Activated naive CD8-positive, alpha-beta T cell (primary cell): ENCODE measurements at regions not wholly inside any gene's neighbourhood (a gene's known extent, or its start where the extent isn't known, plus 50 kb on each side); places are given as distances from the start of the nearest gene placed in this dataset.
"Not testable (repeated sequence)": the region's sequence is repeated elsewhere in the genome, so short reads cannot be mapped to it uniquely, and the experiment has no call there.

Experiments
- H3K27ac Mint-ChIP-seq: one replicate; pipeline ENCODE4 v1.8.0; 2021; ENCODE audit warnings: mixed read lengths
- H3K27me3 Mint-ChIP-seq: one replicate; pipeline ENCODE4 v1.8.0; 2021; ENCODE audit warnings: mixed read lengths
- H3K36me3 Mint-ChIP-seq: one replicate; pipeline ENCODE4 v1.8.0; 2021; ENCODE audit warnings: mixed read lengths
- H3K4me1 Mint-ChIP-seq: one replicate; pipeline ENCODE4 v1.8.0; 2021; ENCODE audit warnings: low read depth, mixed read lengths
- H3K4me3 Mint-ChIP-seq: one replicate; pipeline ENCODE4 v1.8.0; 2021; ENCODE audit warnings: mild to moderate bottlenecking, mixed read lengths
- H3K9me3 Mint-ChIP-seq: one replicate; pipeline ENCODE4 v1.8.0; 2021; ENCODE audit warnings: low read depth, mixed read lengths

GRCh38 chr15:20148679-20149078 lies 392.9 kb downstream of the GOLGA6L6 start:
- not testable (repeated sequence) for H3K27ac Mint-ChIP-seq, H3K9me3 Mint-ChIP-seq, H3K27me3 Mint-ChIP-seq, H3K4me3 Mint-ChIP-seq, H3K36me3 Mint-ChIP-seq, H3K4me1 Mint-ChIP-seq

GRCh38 chr15:20148008-20148407 lies 393.6 kb downstream of the GOLGA6L6 start:
- H3K36me3 Mint-ChIP-seq, H3K9me3 Mint-ChIP-seq, H3K27ac Mint-ChIP-seq, H3K4me3 Mint-ChIP-seq, H3K27me3 Mint-ChIP-seq, H3K4me1 Mint-ChIP-seq: not testable (repeated sequence)

DNA sequence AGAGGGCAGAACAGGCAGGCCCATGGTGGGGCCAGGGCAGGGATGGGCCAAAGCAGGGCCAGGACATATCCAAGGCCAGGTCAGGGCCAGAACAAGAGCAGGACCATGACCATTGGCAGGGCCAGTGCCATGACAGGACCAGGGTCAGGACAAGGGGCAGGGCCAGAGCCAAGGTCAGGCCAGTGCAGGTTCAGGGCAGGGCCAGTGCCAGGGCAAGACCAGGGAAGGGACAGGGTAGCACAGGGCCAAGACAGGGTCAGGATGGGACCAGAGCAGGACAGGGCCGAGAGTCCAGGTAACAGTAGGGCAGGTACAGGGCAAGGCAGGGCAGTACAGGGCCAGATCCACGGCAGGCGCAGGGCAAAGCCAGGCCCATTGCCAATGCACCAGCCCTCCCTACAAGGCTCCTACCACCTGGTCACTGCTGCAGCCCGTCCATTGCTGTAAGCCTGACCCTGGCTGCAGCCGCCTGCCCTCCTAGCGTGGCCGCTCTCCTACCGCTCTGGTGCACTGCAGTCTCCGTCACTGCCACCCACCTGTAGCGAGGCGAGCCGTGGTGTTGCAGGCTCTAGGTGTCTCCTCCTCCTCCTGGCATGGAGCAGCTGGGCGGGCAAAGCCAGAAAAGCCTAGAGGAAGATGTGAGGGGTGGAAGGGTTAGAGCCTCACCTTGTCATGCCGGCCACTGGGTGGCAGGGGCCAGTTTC lies 397.1 kb downstream of the GOLGA6L6 start:
- not testable (repeated sequence) for H3K27ac Mint-ChIP-seq, H3K4me3 Mint-ChIP-seq, H3K9me3 Mint-ChIP-seq, H3K27me3 Mint-ChIP-seq, H3K36me3 Mint-ChIP-seq, H3K4me1 Mint-ChIP-seq

GRCh38 chr15:20142906-20143305 lies 398.7 kb downstream of the GOLGA6L6 start:
- H3K27me3 Mint-ChIP-seq, H3K36me3 Mint-ChIP-seq, H3K9me3 Mint-ChIP-seq, H3K27ac Mint-ChIP-seq, H3K4me3 Mint-ChIP-seq, H3K4me1 Mint-ChIP-seq: not testable (repeated sequence)

DNA sequence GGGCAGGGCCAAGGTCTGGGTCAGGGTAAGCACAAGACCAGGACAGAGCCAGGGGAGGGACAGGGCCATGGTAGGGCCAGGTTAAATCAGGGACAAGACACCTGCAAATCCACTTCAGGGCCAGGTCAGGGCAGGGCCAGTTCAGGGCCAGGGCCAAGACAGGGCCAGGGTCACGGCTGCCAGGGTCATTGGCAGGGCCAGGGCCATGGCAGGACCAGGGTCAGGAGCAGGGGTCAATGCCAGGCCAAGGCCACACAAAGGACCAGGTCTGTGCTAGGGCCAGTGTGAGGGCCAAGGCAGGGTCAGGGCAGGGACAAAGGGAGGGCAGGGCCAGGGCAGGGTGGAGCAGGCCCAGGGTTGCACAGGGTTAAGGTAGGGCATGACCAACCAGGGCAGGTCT lies 399.2 kb downstream of the GOLGA6L6 start:
- not testable (repeated sequence) for H3K4me3 Mint-ChIP-seq, H3K27me3 Mint-ChIP-seq, H3K36me3 Mint-ChIP-seq, H3K4me1 Mint-ChIP-seq, H3K27ac Mint-ChIP-seq, H3K9me3 Mint-ChIP-seq

DNA sequence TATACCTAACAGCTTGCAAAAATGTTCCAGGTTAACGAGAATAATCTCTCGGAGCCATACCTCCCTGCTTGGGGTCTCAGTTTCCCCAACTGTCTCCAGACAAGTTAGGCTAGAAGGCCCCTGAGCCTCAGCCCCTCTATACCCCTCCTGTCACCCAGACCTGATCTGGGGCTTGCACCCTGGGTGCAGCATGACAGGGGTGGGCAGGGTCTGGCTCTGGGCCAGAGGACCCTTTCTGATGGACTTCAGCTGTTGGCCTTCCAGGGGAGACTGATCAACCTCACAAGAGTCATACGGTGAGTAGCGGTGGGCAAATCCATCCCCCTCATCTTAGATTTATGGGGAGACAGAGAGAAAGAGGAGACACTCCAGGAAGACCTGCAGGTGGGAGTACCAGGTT lies 416.9 kb downstream of the GOLGA6L6 start:
- not testable (repeated sequence) for H3K4me3 Mint-ChIP-seq, H3K27me3 Mint-ChIP-seq, H3K36me3 Mint-ChIP-seq, H3K4me1 Mint-ChIP-seq, H3K9me3 Mint-ChIP-seq, H3K27ac Mint-ChIP-seq

DNA sequence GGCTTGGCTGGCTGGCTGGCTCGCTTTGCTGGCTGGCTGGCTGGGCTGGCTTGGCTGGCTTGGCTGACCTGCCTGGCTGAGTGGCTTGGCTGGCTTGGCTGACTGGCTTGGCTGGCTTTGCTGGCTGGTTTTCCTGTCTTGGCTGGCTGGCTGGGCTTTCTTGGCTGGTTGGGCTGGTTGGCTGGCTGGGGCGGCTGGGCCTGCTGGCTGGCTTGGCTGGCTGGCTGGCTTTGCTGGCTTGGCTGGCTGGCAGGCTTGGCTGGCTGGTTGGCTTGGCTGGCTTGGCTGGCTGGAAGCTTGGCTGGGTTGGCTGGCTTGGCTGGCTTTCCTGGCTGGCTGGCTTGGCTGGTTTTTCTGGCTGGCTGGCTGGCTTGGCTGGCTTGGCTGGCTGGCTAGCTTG lies 435.6 kb downstream of the GOLGA6L6 start:
- Mint-ChIP-seq H3K4me3 (no peak overlapping the region), H3K36me3 (no peaks in the 10 kb centered on the region), H3K9me3 (no peaks in the 10 kb centered on the region), H3K4me1 (no peaks in the 10 kb centered on the region), H3K27me3 (no peaks in the 10 kb centered on the region), H3K27ac (no peak overlapping the region)

GRCh38 chr15:20105011-20105990 lies 436.3 kb downstream of the GOLGA6L6 start:
- not testable (repeated sequence) for H3K9me3 Mint-ChIP-seq, H3K4me1 Mint-ChIP-seq, H3K36me3 Mint-ChIP-seq, H3K4me3 Mint-ChIP-seq, H3K27ac Mint-ChIP-seq, H3K27me3 Mint-ChIP-seq

DNA sequence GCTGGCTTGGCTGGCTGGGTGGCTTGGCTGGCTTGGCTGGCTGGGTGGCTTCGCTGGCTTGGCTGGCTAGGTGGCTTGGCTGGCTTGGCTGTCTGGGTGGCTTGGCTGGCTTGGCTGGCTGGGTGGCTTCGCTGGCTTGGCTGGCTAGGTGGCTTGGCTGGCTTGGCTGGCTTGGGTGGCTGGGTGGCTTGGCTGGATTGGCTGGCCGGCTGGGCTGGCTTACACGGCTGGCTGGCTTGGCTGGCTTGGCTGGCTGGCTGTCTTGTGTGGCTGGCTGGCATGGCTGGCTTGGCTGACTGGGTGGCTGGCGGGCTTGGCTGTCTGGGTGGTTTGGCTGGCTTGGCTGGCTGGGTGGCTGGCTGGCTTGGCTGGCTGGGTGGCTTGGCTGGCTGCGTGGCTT lies 437.0 kb downstream of the GOLGA6L6 start:
- H3K36me3 Mint-ChIP-seq, H3K9me3 Mint-ChIP-seq, H3K27me3 Mint-ChIP-seq, H3K27ac Mint-ChIP-seq, H3K4me1 Mint-ChIP-seq, H3K4me3 Mint-ChIP-seq: not testable (repeated sequence)

DNA sequence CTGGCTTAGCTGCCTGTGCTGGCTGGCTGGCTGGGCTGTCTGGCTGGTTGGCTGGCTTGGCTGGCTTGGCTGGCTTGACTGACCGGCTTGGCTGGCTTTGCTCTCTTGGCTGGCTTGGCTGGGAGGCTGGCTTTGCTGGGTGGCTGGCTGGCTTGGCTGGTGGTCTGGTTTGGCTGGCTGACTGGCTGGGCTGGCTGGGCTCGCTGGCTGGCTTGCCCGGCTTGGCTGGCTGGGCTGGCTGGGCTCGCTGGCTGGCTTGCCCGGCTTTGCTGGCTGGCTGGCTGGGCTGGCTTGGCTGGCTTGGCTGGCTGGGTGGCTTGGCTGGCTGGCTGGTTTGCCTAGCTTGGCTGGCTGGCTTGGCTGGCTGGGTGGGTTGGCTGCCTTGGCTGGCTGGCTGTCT lies 438.7 kb downstream of the GOLGA6L6 start:
- H3K27me3 Mint-ChIP-seq, H3K4me3 Mint-ChIP-seq, H3K9me3 Mint-ChIP-seq, H3K4me1 Mint-ChIP-seq, H3K27ac Mint-ChIP-seq, H3K36me3 Mint-ChIP-seq: not testable (repeated sequence)

GRCh38 chr15:20102209-20102608 lies 439.4 kb downstream of the GOLGA6L6 start:
- H3K36me3 Mint-ChIP-seq, H3K27me3 Mint-ChIP-seq, H3K27ac Mint-ChIP-seq, H3K4me3 Mint-ChIP-seq, H3K9me3 Mint-ChIP-seq, H3K4me1 Mint-ChIP-seq: not testable (repeated sequence)

DNA sequence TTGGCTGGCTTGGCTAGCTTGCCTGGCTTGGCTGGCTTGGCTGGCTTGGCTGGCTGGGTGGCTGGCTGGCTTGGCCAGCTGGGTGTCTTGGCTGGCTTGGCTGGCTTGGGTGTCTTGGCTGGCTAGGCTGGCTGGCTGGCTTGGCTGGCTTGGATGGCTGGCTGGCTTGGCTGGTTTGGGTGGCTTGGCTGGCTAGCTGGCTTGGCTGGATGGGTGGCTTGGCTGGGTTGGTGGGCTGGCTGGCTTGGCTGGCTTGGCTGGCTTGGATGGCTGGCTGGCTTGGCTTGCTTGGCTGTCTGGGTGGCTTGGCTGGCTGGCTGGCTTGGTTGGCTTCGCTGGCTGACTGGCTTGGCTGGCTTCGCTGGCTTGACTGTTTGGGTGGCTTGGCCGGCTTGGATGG lies 440.3 kb downstream of the GOLGA6L6 start:
- H3K4me1 Mint-ChIP-seq, H3K4me3 Mint-ChIP-seq, H3K27ac Mint-ChIP-seq, H3K27me3 Mint-ChIP-seq, H3K36me3 Mint-ChIP-seq, H3K9me3 Mint-ChIP-seq: not testable (repeated sequence)

DNA sequence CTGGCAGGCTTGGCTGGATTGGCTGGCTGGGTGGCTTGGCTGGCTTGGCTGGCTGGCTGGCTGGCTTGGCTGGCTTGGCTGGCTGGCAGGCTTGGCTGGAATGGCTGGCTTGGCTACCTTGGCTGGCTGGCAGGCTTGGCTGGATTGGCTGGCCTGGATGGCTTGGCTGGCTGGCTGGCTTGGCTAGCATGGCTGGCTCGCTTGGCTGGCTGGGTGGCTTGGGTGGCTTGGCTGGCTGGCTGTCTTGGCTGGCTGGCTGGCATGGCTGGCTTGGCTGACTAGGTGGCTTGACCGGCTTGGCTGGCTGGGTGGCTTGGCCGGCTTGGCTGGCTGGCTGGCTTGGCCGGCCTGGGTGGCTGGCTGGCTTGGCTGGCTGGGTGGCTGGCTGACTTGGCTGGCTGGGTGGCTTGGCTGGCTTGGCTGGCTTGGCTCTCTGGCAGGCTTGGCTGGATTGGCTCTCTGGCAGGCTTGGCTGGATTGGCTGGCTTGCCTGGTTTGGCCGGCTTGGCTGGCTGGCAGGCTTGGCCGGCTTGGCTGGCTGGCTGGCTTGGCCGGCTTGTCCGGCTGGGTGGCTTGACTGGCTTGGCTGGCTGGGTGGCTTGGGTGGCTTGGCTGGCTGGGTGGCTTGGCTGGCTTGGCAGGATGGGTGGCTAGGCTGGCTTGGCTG lies 440.9 kb downstream of the GOLGA6L6 start:
- not testable (repeated sequence) for H3K27me3 Mint-ChIP-seq, H3K9me3 Mint-ChIP-seq, H3K27ac Mint-ChIP-seq, H3K4me3 Mint-ChIP-seq, H3K36me3 Mint-ChIP-seq, H3K4me1 Mint-ChIP-seq

GRCh38 chr15:20095699-20096303 lies 445.8 kb downstream of the GOLGA6L6 start:
- not testable (repeated sequence) for H3K27ac Mint-ChIP-seq, H3K4me1 Mint-ChIP-seq, H3K27me3 Mint-ChIP-seq, H3K9me3 Mint-ChIP-seq, H3K36me3 Mint-ChIP-seq, H3K4me3 Mint-ChIP-seq

GRCh38 chr15:20089541-20089940 lies 452.1 kb downstream of the GOLGA6L6 start:
- not testable (repeated sequence) for H3K36me3 Mint-ChIP-seq, H3K27ac Mint-ChIP-seq, H3K9me3 Mint-ChIP-seq, H3K4me1 Mint-ChIP-seq, H3K27me3 Mint-ChIP-seq, H3K4me3 Mint-ChIP-seq
